Activated CD4-positive, CD25-positive, alpha-beta regulatory T cell treated with anti-CD3 and anti-CD28 coated beads, Interleukin-2, amount 50 U/mL, for 24 hours (primary cell): ENCODE measurements at regions not wholly inside any gene's neighbourhood (a gene's known extent, or its start where the extent isn't known, plus 50 kb on each side); places are given as distances from the start of the nearest gene placed in this dataset.
"Not testable (repeated sequence)": the region's sequence is repeated elsewhere in the genome, so short reads cannot be mapped to it uniquely, and the experiment has no call there.

ENCODE experiments used
- ATAC-seq, 2 donors: fragments of 150-1000 bp; cut with Tn5 transposase; one replicate each; pipeline ENCODE4 v1.10.0; 2021; ENCODE audit warnings: mild to moderate bottlenecking in 1 of 2, moderate library complexity in 1 of 2

DNA sequence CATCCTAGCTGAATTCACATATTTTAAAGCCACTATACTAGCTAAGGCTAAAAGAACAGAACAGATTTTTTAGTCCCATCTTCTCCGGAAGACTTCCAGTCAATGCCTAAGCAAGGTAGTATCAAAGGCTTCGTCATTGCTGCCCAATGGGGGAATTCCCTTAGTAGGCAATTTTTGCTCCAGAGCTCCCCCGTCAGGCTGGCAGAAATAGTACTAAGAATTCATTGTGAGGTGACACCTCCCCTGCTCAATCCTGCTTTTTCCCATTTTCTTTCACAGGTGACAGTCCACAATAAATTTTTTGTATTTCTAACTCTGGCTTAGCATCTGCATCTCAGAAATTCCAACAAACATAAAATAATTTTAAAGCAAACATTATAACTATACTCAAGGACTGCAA, 52.8 kb upstream of the SRSF6 start:
- no peak for ATAC-seq

DNA sequence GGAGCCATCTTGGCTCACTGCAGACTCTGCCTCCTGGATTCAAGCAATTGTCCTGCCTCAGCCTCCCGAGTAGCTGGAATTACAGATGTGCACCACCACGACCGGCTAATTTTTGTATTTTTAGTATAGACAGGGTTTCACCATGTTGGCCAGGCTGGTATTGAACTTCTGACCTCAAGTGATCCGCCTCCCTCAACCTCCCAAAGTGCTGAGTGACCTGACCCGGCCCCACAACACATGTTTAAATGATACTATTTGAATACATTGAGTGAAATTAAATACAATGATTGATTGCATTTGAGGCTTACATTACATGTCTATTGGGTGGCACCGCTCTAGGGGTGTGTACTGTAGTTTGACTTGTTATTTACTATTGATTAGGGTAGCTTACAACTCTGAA, 56.8 kb upstream of the SRSF6 start:
- ATAC-seq = not testable (repeated sequence)

DNA sequence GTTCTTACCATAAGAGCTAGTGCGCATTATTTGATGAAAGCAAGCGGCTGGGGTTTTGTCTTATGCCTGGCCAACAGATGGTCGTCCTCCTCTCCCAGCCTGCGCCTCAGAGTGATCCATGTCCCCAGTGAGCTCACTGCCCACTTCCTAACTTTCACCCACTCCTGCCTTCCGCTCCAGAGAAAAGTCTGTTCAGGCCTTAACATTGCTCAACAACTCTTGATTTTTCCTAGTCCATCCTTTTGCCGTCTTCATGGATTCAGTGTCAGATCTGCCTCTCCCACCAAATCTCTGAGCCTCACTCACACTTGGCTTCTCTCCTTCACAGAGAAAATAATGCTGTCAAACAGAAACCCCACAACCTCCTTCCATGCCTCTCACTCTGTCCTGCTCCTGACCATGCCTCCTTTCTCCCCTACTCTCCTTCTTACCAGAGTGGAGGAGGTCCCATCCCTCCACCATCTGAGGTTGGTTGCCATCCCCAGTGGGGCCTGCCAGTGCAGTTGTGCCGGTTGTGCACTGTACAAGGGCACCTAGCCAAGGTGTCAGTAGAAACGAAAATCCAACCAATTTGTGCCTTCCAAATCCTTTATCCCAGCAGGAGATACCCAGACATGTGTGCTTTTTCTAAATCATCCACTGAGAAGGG, 58.9 kb upstream of the SRSF6 start:
- ATAC-seq = no peak

DNA sequence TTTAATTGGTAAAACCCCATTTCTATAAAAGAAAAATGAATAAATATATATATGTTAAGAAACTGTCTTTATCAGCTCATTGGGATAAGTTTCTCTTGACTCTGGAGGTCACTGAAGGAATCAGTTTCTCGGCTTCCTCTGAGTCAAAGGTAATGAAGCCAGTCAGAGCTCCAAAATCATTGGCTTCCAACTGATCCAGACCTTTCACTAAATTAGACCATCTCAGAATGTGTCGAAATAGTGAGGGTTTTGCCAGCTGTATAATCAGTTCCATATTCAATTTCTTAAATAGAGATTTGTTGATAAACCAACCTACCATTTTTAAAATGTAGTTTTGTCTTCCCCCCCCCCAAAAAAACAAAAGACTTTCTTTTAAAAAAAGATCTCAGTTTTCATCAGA, 60.5 kb upstream of the SRSF6 start:
- no peak for ATAC-seq

DNA sequence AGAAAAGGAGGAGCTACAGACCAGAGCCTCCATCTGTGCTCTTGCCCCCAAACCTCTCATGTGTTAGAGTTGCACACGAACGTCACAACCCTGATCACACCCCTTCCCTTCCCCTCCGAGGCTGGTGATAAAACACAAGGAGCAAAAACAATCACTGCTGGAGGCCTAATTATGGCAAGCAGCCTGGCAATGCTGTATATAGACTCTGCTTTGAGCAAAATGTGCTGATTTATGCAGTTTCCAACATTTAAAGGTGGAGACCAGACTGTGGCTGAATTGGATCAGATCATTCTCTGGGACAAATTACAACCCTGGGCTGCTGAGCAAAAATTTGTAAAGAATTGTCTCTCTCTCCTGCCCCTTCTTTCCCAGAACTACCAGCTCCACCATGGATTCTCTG, 64.6 kb upstream of the SRSF6 start:
- no peak for ATAC-seq

DNA sequence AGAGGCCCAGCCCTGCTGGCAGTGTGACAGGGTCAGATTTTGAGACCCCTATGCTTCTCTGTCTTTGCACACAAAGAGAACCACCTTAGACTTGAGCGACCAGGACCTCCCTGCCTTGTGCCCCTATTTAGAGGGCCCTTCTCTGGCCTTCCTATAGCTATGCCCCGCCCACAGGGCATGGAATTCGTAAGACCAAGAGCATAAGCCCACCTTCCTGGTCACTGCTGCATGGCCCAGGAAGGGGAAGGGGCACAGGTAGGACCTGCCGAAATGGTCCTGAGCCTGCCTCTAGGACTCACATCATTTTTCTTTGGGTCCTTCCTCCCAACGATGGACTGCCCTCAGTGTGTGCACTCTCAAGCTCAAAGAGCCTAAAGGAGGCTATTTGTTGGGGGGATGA, 65.1 kb upstream of the SRSF6 start:
- ATAC-seq = no peak

DNA sequence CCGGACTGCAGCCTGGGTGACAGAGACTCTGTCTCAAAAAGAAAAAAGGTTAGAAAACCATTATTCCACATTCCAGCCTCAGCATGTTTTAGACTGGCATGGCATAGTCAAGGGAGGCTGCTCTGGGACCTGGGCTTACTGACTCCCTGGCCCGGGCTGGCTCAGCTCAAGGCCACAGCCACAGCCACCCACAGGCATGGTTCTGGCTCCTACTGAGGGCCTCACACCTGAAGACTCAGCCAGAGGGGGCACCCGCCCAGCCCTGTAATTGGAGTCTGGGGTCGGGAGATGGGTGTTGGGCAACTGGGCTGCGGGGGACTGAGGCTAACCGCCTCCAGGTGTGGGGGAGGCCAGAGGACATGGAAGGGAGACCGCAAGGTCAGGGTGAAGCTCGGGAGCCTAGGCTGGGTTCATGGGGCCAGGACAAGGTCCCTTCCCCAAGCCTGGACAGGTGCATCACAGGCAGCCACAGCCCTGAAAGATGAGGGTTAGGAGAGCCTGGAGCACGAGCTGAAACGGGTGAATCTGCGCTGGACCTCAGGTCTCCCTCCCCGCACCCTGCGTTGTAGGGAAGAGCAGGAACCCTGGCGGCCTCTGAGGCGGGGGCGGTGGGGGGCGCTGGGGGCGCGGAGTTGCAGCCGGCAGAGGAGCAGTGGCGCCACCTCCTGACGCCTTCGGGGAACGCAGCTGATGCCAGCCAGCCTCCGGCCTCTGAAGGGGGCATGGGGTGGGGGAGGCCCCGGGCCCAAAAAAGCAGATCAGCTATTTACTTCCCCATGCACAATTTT, 67.7 kb upstream of the SRSF6 start:
- no peak for ATAC-seq

DNA sequence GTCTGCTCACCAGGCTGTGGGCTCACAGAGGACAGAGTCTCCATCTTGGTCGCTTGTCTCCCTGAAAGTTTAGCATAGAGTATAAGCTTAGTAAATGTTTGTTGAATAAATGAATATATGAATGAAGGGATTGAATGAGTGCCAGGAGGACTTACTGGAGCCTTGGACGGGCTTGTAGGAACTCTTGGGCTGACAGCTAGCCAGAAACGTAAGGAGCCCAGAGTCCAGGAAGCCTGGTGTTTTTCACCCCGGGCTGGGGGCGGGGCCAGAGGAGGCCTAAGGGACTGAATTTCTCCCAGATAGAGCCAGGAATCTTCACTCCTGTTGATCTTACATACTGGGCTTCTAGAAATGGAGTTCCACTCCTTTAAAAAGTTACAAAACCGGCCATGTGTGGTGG, 68.5 kb upstream of the SRSF6 start:
- no peak for ATAC-seq

DNA sequence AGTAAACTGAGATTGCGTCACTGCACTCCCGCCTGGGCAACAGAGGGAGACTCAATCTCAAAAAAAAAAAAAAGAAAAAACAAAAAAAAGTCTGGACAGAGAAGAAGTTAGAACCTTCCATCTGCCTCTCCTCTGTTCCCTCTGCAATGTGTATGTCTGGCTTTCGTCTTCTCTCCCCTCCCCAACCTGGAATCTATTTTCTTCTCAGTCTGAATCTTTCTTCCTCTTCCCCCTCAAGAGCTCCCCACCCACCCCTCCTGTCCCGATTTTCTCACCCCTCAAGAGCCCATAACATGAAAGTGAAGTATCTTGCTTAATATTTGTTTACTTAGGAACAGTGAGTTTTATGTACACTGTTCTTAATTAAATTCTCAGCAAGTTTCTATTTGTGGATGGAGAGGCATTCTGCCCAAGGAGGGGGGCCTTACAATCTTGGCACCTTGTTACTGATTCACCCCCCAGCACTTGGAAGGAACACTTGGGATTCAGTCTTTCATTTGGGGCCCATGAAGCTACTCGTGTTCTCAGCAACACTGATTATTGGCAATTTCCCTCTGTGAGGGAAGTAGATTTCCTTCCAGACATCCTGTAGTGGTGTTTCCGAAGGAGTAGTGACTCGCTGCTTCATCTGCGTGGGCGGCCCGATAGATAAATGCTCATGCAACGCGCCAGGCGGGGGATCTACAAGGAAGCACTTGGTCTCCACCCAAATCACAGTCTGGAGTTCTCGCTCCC, 69.3 kb upstream of the SRSF6 start:
- ATAC-seq = no peak

DNA sequence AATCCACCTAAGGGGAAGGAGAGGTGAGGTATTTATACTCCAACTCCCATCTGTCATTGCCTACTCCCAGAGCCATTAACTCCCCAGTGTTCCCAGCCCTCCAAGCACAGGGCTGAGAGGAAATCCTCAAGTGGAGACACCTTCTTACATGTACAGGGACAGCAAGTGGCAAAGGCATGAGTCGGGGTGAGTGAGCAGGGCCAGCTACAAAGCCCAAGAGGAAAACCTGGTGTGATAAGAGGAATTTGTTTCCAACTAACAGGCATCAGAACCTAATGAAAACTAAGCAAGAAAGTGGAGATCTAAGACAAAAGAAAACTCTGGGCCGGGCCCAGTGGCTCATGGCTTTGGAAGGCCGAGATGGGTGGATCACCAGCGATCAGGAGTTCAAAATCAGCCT, 70.0 kb upstream of the SRSF6 start:
- ATAC-seq = no peak

DNA sequence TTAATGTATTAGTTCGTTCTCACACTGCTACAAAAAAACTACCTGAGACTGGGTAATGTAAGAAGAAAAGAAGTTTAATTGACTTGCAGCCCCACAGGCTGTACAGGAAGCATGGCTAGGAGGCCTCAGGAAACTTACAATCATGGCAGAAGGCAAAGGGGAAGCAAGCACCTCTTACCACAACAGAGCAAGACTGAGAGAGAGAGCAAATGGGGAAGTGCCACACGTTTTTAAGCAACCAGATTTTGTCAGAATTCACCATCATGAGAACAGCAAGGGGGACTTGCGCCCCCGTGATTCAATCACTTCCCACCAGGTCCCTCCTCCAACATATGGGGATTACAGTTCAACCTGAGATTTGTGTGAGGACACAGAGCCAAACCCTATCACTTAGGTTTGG, 70.8 kb upstream of the SRSF6 start:
- ATAC-seq = no peak

DNA sequence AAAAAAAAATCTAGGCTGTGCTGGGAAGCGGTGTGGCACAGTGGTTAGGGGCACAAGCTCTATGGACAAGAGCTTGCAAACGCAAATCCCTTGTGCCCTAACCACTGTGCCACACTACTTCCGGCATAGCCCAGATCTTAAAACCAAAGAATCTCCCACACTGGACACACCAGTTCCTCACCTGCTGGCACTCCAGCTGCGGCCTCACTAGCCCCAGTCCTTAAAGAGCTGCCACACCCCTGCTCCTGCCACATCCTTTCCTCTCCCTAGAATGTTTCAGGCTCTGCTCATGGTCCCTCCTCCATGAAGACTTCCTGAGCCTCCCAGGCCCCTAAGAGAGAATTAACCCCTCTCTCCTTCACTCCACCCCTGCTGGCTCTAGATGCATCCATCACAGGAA, 71.8 kb upstream of the SRSF6 start:
- no peak for ATAC-seq

DNA sequence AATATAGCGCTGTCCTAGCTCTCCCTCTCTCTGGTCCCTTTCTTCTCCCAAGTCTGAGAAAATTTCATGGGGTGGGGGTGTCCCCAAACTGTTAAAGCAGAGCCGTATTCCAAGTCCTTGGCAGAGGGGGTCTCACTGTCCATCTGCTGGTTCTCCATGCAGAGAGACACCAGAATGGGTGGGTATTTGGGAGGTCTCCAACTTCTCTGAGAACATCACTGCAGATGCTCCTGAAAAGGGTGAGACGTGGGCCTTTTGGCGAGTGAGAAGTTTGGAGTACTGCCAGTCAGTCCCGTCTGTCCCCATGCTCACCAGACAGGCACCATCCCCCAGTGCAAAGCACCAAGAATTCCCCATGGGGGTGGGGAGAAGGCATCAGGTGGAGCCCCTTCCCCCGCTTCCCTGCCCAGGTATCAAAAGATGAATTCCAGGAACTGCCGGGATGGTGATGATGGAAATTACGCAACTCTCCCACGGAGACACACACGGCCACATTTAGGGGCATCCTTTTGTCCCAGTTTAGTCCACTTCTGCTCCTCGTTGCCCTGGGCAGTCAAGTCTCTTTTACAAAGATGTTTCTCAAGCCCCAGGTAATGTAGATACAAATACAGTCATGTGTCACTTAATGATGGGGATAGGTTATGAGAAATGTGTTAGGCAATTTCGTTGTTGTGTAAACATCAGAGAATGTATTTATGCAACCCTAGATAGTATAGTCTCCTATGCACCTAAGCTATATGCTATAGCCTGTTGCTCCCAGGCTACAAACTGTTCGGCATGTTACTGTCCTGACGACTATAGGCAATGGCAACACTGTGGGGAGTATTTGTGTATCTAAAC, 73.4 kb upstream of the SRSF6 start:
- ATAC-seq = no peak

DNA sequence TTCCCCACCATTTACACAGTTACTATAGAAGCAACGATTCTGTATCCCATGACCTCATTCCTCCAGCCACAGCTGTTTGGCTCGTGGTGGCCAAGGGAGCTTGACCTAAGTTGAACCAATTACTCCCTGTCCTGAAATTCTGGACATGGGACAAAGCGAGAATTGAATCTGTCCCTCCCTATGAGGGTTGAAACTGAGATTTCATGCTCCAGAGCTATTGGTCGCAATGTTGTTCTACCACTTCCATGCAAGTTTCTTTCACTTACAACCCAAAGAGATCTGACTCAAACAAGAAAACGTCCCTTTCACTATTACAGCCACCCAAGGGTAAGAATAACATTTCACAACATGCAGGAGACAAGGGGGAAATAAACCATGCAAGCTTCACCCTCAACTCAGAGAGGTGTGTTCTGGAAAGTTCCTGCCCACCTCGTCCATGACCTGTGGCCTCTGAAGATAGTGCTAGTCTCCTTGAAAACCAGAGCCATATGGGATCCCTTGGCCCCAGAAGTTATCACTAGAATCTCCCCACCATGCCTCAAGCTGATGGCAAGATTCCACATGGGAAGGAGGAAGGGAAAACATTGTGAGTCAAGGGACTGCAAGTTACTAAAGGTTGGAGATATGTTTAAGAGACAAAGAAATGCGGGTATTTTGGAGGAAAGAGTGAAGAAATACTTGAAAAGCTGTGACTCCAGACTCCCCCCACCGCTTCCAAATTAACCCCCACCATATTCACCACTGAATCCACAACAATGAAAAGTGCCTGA, 74.5 kb upstream of the SRSF6 start:
- ATAC-seq = no peak

DNA sequence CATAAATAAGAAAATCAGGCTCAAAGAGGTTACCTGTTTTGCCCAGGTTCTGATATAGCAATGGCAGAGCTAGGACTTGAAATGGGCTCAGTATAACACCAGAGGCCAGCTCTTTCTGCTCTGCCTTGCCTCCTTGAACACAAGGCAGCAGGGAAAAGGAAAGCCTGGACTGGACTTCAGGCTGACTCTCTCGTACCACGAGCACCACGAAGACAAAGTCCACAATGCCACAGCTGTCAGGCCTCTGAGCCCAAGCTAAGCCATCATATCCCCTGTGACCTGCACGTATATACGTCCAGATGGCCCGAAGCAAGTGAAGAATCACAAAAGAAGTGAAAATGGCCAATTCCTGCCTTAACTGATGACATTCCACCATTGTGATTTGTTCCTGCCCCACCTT, 75.6 kb upstream of the SRSF6 start:
- not testable (repeated sequence) for ATAC-seq

DNA sequence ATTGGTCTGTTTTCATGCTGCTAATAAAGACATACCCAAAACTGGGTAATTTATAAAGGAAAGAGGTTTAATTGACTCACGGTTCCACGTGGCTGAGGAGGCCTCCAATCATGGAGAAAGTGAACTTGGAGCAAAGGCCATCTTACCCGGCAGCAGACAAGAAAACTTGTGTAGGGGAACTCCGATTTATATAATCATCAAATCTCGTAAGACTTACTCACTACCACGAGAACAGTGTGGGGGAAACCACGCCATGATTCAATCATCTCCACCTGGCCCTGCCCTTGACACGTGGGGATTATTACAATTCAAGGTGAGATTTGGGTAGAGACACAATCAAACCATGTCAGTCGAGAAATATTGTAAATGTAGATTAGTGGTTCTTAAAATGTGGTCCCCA, 76.2 kb upstream of the SRSF6 start:
- peak; percentile 20 to 32 for ATAC-seq

DNA sequence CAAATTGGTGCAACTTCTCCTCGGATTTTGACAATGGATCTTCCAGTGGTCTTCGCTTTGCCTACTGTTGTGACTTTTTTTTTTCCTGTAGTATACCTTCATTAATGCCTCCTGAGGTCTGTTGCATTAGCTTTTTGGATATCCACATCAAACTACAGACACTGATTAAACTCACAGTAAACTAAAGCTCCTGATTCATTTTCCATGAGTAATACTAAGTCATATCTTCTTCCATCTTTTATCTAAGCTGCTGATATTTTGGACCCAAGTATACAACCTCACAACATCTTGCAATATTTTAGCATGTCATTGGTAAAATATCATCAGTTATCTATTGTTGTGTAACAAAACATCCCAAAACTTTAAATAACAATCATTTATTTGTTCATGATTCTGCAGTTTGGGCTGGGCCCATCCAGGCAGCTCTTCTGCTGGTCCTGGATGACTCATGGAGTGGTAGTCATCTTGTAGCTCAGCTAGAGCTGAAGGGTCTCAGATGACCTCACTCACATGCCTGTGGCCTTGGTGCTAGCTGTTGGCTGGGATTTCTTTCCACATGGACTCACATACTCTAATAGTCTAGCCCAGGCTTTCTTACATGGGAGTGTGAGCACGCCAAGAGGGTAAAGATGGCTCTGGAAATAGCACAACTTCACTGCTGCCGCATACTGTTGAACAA, 78.3 kb upstream of the SRSF6 start:
- ATAC-seq = no peak

DNA sequence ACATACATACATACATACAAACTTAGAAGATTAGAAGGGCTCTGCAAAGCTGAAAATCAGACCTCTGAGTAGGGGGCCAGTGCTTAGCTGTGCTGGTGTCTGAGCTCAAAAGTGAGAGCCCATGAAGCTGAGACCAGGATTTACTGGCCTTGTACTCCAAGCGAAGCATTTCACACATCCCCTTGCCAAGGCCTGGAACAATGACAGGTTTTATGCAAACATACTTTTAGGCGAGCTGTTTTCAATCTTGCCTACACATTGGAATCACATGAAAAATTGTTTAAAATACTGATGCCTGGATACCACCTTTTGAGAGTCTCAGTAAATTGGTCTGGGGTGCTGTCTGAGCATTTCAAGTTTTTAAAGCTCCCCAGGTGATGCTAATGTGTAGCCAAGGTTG, 80.9 kb upstream of the SRSF6 start:
- no peak for ATAC-seq

DNA sequence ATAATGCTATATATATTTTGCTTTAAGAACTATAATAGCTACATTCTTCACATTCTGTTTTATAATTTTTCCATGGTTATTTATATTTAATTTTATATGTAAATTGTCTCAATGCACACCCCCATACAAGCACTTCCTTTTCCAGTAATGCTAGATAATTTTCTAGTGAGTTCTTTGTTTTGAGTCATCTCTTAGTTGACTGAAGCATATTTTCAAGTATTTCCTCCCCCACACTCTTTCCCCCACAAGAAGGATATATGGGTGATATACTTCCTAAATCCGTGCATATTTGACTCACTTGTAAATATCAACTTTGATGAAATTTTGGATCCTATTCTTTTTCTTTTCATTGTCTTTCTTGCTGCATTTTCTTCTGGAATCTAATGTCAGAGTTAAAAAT, 82.1 kb upstream of the SRSF6 start:
- no peak for ATAC-seq

DNA sequence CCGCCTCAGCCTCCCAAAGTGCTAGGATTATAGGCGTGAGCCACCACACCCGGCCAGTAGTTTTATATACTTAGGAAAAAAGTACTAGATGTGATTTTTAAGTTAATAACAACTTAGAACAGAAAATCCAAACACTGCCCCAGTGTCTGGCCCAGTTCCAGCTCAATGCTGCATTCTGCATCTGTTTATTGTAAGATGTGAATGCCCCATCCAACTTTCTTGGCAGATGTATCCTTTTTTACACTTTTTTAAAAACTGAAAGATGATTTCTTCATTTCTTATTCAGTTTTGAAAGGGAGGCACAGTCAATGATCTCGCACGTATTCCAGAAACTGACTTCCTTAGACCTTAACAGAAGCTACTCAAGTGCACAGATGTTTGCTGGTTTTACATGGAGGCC, 85.6 kb upstream of the SRSF6 start:
- ATAC-seq = no peak

DNA sequence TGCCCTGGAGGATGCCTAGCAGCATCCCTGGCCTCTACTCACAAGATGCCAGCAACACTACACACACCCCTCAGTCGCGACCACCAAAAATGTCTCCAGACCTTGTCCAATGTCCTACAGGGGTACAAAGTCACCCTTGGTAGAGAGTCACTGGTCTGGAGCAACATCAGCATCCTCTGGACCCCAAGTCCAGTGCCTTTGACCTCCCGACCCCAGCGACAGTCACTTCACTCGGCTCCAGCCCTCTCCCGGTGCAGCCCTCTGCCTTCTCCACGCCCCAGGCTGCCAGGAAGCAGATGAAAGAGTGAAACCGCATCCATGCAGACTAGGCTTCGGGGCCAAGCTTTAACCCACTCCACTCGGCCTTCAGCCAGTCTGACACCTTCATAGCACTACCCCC, 92.0 kb upstream of the SRSF6 start:
- ATAC-seq = no peak

DNA sequence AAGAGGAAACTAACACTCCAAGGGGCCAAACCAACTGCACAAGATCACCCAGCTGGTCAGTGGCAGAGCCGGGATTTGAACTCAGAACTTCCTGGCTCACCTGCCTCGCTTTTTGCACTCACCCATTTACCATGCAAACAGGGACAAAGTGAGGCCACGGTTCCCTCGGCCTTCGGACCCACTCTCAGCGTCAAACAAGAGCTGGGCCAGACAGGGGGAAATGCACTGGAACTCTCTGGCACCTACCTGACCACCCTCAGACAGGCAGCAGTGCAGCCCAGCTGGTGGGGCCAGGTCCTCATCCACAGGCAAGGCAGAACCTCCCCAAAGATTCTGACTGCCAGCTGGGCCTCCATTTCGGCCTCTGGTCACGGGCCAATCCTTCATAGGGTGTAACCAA, 93.7 kb upstream of the SRSF6 start:
- ATAC-seq = no peak
